Peyer's patch (tissue), 4 donors: ENCODE measurements at regions not wholly inside any gene's neighbourhood (a gene's known extent, or its start where the extent isn't known, plus 50 kb on each side); places are given as distances from the start of the nearest gene placed in this dataset.

Experiments
- CTCF ChIP-seq, 6 experiments: fragments of 450-650 bp in 4 of 6; fragments of 200-600 bp in 2 of 6; sonication (generic) in 1 of 6; IDR thresholded peaks; one replicate each; pipeline ENCODE4 v1.5.1; 2017 to 2019; ENCODE audit warnings: antibody characterized with exemption in 6 of 6, mild to moderate bottlenecking in 3 of 6, moderate library complexity in 1 of 6
- POLR2A ChIP-seq, 2 donors: fragments of 450-650 bp; IDR thresholded peaks; one replicate each; pipeline ENCODE4 v1.5.1; 2017; ENCODE audit warnings: antibody characterized with exemption in 2 of 2, mild to moderate bottlenecking in 2 of 2, moderate library complexity in 2 of 2

DNA sequence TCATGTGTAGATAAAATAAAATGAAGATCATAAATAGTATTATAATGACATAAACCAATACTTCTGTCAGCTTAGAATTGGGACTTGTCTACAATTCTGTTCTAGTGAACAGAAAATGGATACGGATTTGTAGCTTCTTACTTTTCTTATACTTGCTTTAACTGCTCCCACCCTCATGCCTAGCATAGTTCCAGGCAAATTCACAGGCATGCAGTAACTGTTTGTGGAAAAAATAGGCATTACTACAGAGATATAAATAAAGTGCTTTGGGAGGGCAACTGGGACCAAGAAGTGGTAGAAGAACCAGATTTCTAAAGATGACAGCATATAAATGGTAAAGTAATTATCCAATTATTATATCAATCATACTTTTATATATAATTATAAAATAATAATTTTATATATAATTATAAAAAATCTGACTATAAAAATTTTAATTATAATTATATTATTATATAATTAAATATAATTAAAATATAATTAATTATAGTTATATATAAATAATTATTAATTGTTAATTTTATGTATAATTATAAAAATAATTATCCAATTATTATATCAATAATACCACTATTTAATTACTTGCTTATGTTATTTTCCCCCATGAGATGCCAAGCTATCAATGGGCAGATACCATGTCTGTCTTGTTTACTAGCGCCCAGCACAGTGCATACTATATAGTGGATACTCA lies 144.1 kb downstream of the NOC3L start:
- TF ChIP-seq POLR2A (IDR thresholded peaks at IDR 0.05) (no peak), CTCF (IDR thresholded peaks at IDR 0.05) (no peak)
